ENCODE measurements at regions not wholly inside any gene's neighbourhood (a gene's known extent, or its start where the extent isn't known, plus 50 kb on each side); places are given as distances from the start of the nearest gene placed in this dataset.
"Not testable (repeated sequence)": the region's sequence is repeated elsewhere in the genome, so short reads cannot be mapped to it uniquely, and the experiment has no call there.

DNA sequence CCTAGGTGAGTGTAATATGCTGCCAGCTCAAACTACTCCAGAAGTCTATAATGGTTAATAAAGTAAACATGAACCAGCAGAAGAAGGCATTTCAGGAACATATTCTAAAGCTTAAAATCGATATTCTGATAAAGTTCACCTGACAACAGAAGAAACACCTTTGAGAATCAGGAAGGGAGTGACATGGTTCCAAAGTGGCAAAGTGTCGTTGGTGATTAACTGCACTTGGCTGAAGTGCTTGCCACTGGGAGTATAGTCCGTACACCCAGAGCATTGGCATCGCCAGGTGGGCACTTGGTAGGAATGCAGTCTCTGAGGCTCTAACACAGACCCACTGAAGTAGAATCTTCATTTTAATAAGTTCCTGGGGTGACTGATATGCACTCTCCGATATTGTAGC lies 76.0 kb upstream of the H2AZ1 start:
- DNase-seq (ENCODE audit: low read depth), result no peak

DNA sequence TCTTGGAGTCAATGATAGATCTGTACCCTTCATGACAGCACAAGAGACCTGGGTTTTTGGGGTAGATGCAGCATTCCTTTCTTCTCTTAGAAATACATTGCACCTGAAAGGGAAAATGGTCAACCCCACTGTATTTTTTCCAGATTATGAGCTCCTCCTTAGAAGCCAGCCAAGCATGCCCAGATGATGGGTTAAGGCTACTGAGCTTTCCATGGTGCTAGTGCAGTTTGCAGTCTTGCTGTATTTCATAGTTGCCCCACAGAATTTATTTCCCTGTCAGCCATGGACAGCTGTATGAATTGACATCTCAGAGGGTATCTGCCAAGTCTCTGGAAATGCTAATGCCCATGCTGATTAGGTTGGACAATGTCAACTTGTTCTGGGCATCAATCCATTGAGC lies 73.7 kb upstream of the H2AZ1 start:
- no peak for DNase-seq (ENCODE audit: low read depth)

DNA sequence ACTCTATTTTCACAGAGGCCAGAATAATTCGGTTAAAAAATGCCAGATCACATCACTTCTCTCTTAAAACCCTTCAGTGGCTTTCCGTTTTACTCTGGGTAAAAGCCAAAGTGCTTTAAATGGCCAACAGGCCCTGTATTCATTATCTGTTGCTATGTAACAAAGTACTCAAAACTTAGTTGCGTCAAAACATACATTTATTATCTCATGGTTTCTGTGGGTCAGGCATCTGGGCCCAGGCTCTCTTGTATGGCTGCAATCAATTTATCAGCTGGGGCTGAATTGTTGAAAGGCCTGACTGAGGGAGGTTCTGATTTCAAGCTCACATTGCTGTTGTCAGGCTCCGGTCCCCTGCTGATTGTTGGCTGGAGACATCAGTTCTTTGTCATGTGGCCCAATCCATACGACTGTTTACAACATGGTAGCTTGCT lies 72.7 kb upstream of the H2AZ1 start:
- no peak for DNase-seq (ENCODE audit: low read depth)

DNA sequence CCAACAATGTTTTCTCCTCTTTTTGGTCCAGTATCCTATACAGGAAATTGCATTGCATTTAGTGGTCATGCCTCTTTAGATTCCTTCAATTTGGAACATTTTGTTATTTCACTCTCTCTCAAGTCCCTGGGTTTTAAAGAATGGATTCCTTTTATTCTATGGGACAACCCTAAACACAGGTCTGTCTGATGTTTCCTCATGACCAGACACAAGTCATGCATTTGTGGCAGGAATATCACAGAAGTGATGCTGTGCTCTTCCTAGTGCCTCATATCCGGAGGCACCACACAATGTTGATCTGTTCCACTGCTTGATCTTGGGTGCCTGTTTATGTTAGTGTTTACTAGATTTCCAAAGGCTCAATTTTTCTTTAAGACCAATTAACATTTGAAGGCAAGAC lies 69.7 kb upstream of the H2AZ1 start:
- DNase-seq (ENCODE audit: low read depth), result no peak

DNA sequence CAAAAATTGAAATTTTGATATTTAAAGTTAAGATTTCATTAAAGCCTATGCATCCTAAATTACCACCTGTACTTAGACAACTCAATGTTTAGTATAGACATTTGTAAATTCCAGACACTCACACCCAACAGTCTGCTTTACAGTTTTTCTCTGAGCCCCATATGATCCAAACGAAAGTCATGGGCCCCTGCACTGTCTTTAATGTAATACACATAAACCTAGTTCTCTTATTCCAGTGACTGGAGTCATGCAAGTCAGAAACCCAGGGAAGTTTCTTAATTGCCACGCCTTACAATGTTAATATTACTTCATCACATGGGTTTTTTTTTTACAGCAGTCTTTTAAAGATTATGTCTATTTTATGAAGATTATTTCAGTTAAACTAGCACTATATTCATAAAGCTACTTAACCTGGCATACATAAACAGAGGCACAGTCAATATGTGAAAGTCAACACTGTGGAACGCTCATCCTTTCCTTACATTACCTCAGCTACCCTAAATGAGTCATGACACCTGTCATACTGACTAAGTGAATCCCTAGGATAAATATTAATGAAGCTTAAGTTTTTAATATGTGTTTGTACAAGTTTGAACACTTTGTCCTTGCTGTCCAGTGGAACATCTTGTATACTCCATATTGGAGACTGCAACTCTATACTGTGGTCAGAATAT lies 67.7 kb upstream of the H2AZ1 start:
- no peak for DNase-seq (ENCODE audit: low read depth)

DNA sequence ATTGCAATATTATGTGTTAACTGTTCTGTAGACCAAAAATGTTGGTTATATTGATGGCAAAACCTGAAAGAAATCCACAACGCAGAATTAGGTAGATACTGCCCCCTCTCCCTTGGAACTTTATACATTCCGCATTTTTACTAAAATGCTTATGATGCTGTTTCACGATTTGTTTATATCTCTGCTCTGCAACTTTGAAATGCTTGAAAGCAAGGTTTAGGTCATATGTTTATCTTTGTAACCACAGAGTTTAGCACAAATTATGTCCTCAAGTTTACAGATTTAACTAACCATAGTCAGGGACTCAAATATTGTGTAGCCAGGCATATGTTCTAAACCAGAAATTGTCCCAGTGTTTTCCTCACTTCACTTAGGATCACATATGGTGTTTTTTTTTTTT lies 66.1 kb upstream of the H2AZ1 start:
- no peak for DNase-seq (ENCODE audit: low read depth)

DNA sequence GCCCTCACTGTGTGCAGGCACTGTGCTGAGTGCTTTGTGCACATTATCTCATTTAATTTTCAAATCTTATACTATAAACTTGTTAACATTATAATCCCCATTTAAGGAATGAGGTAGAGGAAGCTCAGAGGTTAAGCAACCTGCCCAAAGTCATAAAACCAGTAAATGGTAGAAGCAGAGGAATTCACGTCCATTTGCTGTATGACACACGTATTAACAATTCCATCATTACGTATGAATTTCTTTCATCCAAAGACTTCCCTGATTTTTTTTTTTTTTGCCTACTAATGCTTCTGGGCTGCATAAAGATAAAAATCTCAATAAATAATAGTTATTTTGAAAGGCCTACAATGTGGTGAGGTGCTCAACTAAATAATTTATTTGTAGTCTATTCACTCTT lies 64.5 kb upstream of the H2AZ1 start:
- no peak for DNase-seq (ENCODE audit: low read depth)

DNA sequence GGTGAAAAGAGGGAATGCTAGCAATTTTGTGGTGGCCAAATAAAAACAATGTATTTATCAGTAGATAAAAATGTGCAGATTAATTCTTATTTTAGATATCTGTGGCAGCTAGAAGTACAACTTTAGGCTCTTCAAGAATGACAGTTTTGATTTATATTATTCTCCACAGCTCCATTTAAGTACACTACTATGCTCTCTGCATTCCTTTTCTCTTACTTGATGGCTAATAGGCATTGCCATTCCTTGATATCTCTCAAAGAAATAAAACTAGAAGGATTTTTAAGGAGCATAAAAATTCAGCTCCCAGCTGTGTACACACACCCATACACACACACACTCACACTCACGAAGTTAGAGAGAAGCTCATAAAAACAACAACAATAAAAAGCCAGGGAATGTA lies 59.4 kb upstream of the H2AZ1 start:
- no peak for DNase-seq (ENCODE audit: low read depth)

DNA sequence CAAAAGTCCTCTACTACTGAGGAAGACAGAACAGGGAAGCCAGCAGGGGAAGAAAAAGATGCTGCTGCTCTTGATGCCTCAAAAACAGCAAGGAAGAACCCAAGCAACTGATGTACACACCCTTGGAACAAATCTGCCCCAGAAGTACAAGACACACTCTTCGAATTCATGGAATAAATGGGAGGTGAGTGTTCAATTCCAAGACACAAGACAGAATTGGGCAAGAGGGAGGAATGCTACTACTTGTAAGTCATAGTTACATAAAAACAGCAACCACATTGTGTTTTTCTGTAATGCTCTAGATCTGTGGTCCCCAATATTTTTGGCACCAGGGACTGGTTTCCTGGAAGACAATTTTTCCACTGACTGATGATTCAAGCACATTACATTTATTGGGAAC lies 58.0 kb upstream of the H2AZ1 start:
- no peak for DNase-seq (ENCODE audit: low read depth)

DNA sequence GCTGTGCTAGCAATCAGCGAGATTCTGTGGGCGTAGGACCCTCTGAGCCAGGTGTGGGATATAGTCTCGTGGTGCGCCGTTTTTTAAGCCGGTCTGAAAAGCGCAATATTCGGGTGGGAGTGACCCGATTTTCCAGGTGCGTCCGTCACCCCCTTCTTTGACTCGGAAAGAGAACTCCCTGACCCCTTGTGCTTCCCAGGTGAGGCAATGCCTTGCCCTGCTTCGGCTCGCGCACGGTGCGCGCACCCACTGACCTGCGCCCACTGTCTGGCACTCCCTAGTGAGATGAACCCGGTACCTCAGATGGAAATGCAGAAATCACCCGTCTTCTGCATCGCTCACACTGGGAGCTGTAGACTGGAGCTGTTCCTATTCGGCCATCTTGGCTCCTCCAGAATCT lies 56.1 kb upstream of the H2AZ1 start:
- not testable (repeated sequence) for DNase-seq (ENCODE audit: low read depth)

All from stimulated activated CD8-positive, alpha-beta memory T cell treated with anti-CD3 and anti-CD28 coated beads, Interleukin-12 subunit alpha, Interleukin-12 subunit beta, amount 100 ng/mL, for 4 hours (primary cell).